ENCODE measurements at regions not wholly inside any gene's neighbourhood (a gene's known extent, or its start where the extent isn't known, plus 50 kb on each side); places are given as distances from the start of the nearest gene placed in this dataset.

GRCh38 chr12:67534681-67535080 is 113.9 kb upstream of the DYRK2 start:
- TF ChIP-seq ZNF274 (IDR thresholded peaks at IDR 0.05; ENCODE audit: low read depth, low read length) (no peak), YY1 (IDR thresholded peaks at IDR 0.05; ENCODE audit: insufficient read depth, insufficient read length) (no peak), SUZ12 (IDR thresholded peaks at IDR 0.05; ENCODE audit: extremely low read depth, insufficient read depth, insufficient read length) (no peak)
